ENCODE measurements at regions not wholly inside any gene's neighbourhood (a gene's known extent, or its start where the extent isn't known, plus 50 kb on each side); places are given as distances from the start of the nearest gene placed in this dataset.

DNA sequence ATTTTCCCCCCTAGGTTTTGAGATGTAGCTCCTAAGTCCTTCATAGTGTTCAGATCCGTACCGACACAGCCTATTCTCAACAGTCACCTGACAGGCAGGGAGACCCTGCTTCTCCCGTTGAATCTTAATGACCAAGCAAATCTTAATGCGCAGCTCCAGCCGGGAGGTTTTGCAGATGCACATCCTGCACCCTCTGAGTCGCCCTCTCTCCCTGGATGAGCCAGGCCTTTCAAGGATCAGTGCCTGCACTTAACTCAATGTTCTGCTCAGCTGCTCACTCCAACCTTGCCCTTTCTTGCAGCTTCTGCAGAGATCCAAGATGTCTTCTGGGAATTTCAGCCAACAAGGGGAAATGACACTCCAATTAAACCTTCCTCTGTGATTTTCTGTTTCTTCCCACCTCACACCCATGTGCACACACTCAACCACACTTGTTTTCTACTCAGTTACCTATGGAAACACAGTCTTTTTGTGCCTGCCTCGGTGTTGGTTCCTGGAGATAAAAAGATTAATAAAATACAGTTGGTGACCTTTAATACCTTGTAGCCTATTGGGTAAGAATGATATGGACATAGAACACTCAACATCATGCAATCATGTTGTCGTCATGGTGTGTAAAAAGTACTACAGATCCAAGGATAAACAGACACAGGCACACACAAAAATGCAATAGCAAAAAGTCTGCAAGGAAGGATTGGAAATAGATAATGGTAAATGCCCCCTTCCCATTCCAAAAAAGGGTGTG lies 76.9 kb upstream of the DYNLRB2 start:
- Histone ChIP-seq H3K9me1 (replicated peaks; ENCODE audit: control insufficient read depth, extremely low read depth, insufficient read depth, low read length) (no peaks in the 10 kb centered on the region), H3K36me3 (ENCODE audit: control insufficient read depth in 2 of 2, extremely low read depth in 1 of 2, insufficient read depth in 2 of 2, low read length in 2 of 2) (no peaks in the 10 kb centered on the region), H3K79me2 (ENCODE audit: control insufficient read depth, insufficient read depth, low read length) (no peaks in the 10 kb centered on the region), H3K27me3 (ENCODE audit: control insufficient read depth in 2 of 2, insufficient read depth in 2 of 2, low read length in 2 of 2) (no peaks in the 10 kb centered on the region), H4K20me1 (replicated peaks; ENCODE audit: control insufficient read depth, extremely low read depth, insufficient read depth, low read length) (no peaks in the 10 kb centered on the region), H3K9me3 (replicated peaks; ENCODE audit: control insufficient read depth, insufficient read depth, low read length) (no peaks in the 10 kb centered on the region), H3K4me3 (replicated peaks in 1 of 3; ENCODE audit: insufficient read depth in 1 of 3, low read depth in 1 of 3, low read length in 3 of 3) (no peak overlapping the region), H3K9ac (replicated peaks; ENCODE audit: extremely low read depth, insufficient read depth, low read length) (no peak overlapping the region), H3K4me1 (ENCODE audit: control insufficient read depth, extremely low read depth, insufficient read depth, low read length) (no peaks in the 10 kb centered on the region), H3K27ac (ENCODE audit: insufficient read depth, low read depth, low read length) (no peak overlapping the region), H3K4me2 (ENCODE audit: insufficient read depth, low read length) (no peak overlapping the region), H2AFZ (ENCODE audit: low read depth, low read length) (no peak overlapping the region)
- dilution Hi-C loops (cut with MboI; ENCODE audit: extremely low pct_ligation_motif_present, low sequenced_read_pairs) (no loop called here), intact Hi-C loops (cut with micrococcal nuclease) (no loop called here)
- BruUV-seq (replicated peaks), result no TSS peak
- DNase-seq (ENCODE audit: low read depth, low spot score), result no peak
- ChIA-PET POLR2A (no interaction called here), CTCF (interaction anchor here (1.4 to 1.5 kb wide), 2 partner anchors 14 to 467 kb away, joined by 4 read pairs; no protein-coding TSS in a partner anchor)
- no peak for FAIRE-seq
- TF ChIP-seq FOS (IDR thresholded peaks at IDR 0.05; ENCODE audit: borderline replicate concordance, insufficient read depth, low read length) (no peak), MYC (IDR thresholded peaks at IDR 0.05; ENCODE audit: low read depth, low read length) (no peak), EZH2 (IDR thresholded peaks at IDR 0.05; ENCODE audit: borderline replicate concordance, low read depth, low read length, severe bottlenecking) (no peak), POLR2AphosphoS5 (IDR thresholded peaks at IDR 0.05; ENCODE audit: insufficient read depth, low read depth, low read length) (no peak), JUN (IDR thresholded peaks at IDR 0.05; ENCODE audit: borderline replicate concordance, insufficient read depth, insufficient read length, low read depth) (no peak), POLR2A (IDR thresholded peaks at IDR 0.05; ENCODE audit: low read depth, low read length) (no peak), GATA2 (IDR thresholded peaks at IDR 0.05; ENCODE audit: insufficient read depth, insufficient read length, low read depth, low read length) (no peak)
- TF ChIP-seq, protein P1, sequence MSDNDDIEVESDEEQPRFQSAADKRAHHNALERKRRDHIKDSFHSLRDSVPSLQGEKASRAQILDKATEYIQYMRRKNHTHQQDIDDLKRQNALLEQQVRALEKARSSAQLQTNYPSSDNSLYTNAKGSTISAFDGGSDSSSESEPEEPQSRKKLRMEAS (IDR thresholded peaks at IDR 0.05; ENCODE audit: insufficient read depth, insufficient read length), result no peak
- TF ChIP-seq, protein P2, sequence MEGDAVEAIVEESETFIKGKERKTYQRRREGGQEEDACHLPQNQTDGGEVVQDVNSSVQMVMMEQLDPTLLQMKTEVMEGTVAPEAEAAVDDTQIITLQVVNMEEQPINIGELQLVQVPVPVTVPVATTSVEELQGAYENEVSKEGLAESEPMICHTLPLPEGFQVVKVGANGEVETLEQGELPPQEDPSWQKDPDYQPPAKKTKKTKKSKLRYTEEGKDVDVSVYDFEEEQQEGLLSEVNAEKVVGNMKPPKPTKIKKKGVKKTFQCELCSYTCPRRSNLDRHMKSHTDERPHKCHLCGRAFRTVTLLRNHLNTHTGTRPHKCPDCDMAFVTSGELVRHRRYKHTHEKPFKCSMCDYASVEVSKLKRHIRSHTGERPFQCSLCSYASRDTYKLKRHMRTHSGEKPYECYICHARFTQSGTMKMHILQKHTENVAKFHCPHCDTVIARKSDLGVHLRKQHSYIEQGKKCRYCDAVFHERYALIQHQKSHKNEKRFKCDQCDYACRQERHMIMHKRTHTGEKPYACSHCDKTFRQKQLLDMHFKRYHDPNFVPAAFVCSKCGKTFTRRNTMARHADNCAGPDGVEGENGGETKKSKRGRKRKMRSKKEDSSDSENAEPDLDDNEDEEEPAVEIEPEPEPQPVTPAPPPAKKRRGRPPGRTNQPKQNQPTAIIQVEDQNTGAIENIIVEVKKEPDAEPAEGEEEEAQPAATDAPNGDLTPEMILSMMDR (IDR thresholded peaks at IDR 0.05; ENCODE audit: extremely low read depth in 1 of 2, insufficient read depth in 1 of 2, low read depth in 1 of 2, low read length in 2 of 2), result no peak

All from endothelial cell of umbilical vein (primary cell).